ENCODE measurements at regions not wholly inside any gene's neighbourhood (a gene's known extent, or its start where the extent isn't known, plus 50 kb on each side); places are given as distances from the start of the nearest gene placed in this dataset.

- H3K27me3 ChIP-seq (ENCODE audit: control insufficient read depth, insufficient read depth, low read length) = no peaks in the 10 kb centered on the region
- no peak for ATAC-seq (ENCODE audit: low read depth in 2 of 2)
- Mint-ChIP-seq H3K27ac (no peak overlapping the region), H3K4me1 (no peaks in the 10 kb centered on the region), H3K27me3 (no peaks in the 10 kb centered on the region), H3K36me3 (no peaks in the 10 kb centered on the region), H3K4me3 (no peak overlapping the region), H3K9me3 (peaks cover 0 to 16% (median 6%) of the 10 kb centered on the region in 7 donors)
- H3K4me1 ChIP-seq (ENCODE audit: control insufficient read depth, insufficient read depth, low read length, poor library complexity, severe bottlenecking) = no peaks in the 10 kb centered on the region
- no peak overlapping the region for H3K4me3 ChIP-seq (ENCODE audit: low read depth, low read length)
- no peaks in the 10 kb centered on the region for H3K36me3 ChIP-seq (ENCODE audit: control insufficient read depth, insufficient read depth, low read length)
- no peaks in the 10 kb centered on the region for H3K9me3 ChIP-seq (ENCODE audit: control insufficient read depth in 2 of 2, low read length in 2 of 2)
- no peak for DNase-seq
- no peak overlapping the region for H3K27ac ChIP-seq (ENCODE audit: insufficient read depth, low read length, poor library complexity, severe bottlenecking)
These were observed 160.3 kb downstream of the TLR4 start for GRCh38 chr9:117864385-117865057.

- ATAC-seq (ENCODE audit: low read depth in 2 of 2) = no peak
- Histone ChIP-seq H3K27me3 (ENCODE audit: control insufficient read depth, insufficient read depth, low read length) (no peaks in the 10 kb centered on the region), H3K4me1 (ENCODE audit: control insufficient read depth, insufficient read depth, low read length, poor library complexity, severe bottlenecking) (no peaks in the 10 kb centered on the region), H3K27ac (ENCODE audit: insufficient read depth, low read length, poor library complexity, severe bottlenecking) (no peak overlapping the region), H3K4me3 (ENCODE audit: low read depth, low read length) (no peak overlapping the region), H3K9me3 (ENCODE audit: control insufficient read depth in 2 of 2, low read length in 2 of 2) (no peaks in the 10 kb centered on the region), H3K36me3 (ENCODE audit: control insufficient read depth, insufficient read depth, low read length) (no peaks in the 10 kb centered on the region)
- DNase-seq = no peak
- Mint-ChIP-seq H3K9me3 (peaks cover 0 to 10% (median 8%) of the 10 kb centered on the region in 7 donors), H3K27me3 (no peaks in the 10 kb centered on the region), H3K4me1 (no peaks in the 10 kb centered on the region), H3K36me3 (no peaks in the 10 kb centered on the region), H3K4me3 (no peak overlapping the region), H3K27ac (peak overlapping the region in 1 of 3 donors; percentile 45)
These were observed 164.4 kb downstream of the TLR4 start for GRCh38 chr9:117868594-117868993.

GRCh38 chr9:117869287-117869686 lies 165.1 kb downstream of the TLR4 start:
- Mint-ChIP-seq H3K9me3 (peaks cover 0 to 10% (median 6%) of the 10 kb centered on the region in 7 donors), H3K4me3 (no peak overlapping the region), H3K27ac (no peak overlapping the region), H3K27me3 (no peaks in the 10 kb centered on the region), H3K4me1 (no peaks in the 10 kb centered on the region), H3K36me3 (no peaks in the 10 kb centered on the region)
- Histone ChIP-seq H3K9me3 (ENCODE audit: control insufficient read depth in 2 of 2, low read length in 2 of 2) (no peaks in the 10 kb centered on the region), H3K36me3 (ENCODE audit: control insufficient read depth, insufficient read depth, low read length) (no peaks in the 10 kb centered on the region), H3K27ac (ENCODE audit: insufficient read depth, low read length, poor library complexity, severe bottlenecking) (no peak overlapping the region), H3K27me3 (ENCODE audit: control insufficient read depth, insufficient read depth, low read length) (no peaks in the 10 kb centered on the region), H3K4me3 (ENCODE audit: low read depth, low read length) (no peak overlapping the region), H3K4me1 (ENCODE audit: control insufficient read depth, insufficient read depth, low read length, poor library complexity, severe bottlenecking) (no peaks in the 10 kb centered on the region)
- no peak for DNase-seq
- ATAC-seq (ENCODE audit: low read depth in 2 of 2) = no peak

GRCh38 chr9:117869712-117870111 lies 165.5 kb downstream of the TLR4 start:
- Mint-ChIP-seq H3K4me1 (no peaks in the 10 kb centered on the region), H3K27ac (peak overlapping the region in 1 of 3 donors; percentile 32)
- no peaks in the 10 kb centered on the region for H3K27me3 ChIP-seq (ENCODE audit: control insufficient read depth, insufficient read depth, low read length)

GRCh38 chr9:117873664-117874063 lies 169.5 kb downstream of the TLR4 start:
- Histone ChIP-seq H3K4me1 (ENCODE audit: control insufficient read depth, insufficient read depth, low read length, poor library complexity, severe bottlenecking) (no peaks in the 10 kb centered on the region), H3K9me3 (ENCODE audit: control insufficient read depth in 2 of 2, low read length in 2 of 2) (no peaks in the 10 kb centered on the region), H3K36me3 (ENCODE audit: control insufficient read depth, insufficient read depth, low read length) (no peaks in the 10 kb centered on the region), H3K27ac (ENCODE audit: insufficient read depth, low read length, poor library complexity, severe bottlenecking) (no peak overlapping the region), H3K27me3 (ENCODE audit: control insufficient read depth, insufficient read depth, low read length) (no peaks in the 10 kb centered on the region), H3K4me3 (ENCODE audit: low read depth, low read length) (no peak overlapping the region)
- Mint-ChIP-seq H3K4me1 (no peaks in the 10 kb centered on the region), H3K27me3 (no peaks in the 10 kb centered on the region), H3K27ac (no peak overlapping the region), H3K36me3 (no peaks in the 10 kb centered on the region), H3K4me3 (no peak overlapping the region), H3K9me3 (peaks cover 0 to 5% (median 2%) of the 10 kb centered on the region in 7 donors)
- DNase-seq = no peak
- no peak for ATAC-seq (ENCODE audit: low read depth in 2 of 2)

More at GRCh38 chr9:117869712-117870111, 165.5 kb downstream of the TLR4 start:
- Histone ChIP-seq H3K4me3 (ENCODE audit: low read depth, low read length) (no peak overlapping the region), H3K27ac (ENCODE audit: insufficient read depth, low read length, poor library complexity, severe bottlenecking) (no peak overlapping the region), H3K9me3 (ENCODE audit: control insufficient read depth in 2 of 2, low read length in 2 of 2) (no peaks in the 10 kb centered on the region), H3K4me1 (ENCODE audit: control insufficient read depth, insufficient read depth, low read length, poor library complexity, severe bottlenecking) (no peaks in the 10 kb centered on the region), H3K36me3 (ENCODE audit: control insufficient read depth, insufficient read depth, low read length) (no peaks in the 10 kb centered on the region)
- H3K9me3 Mint-ChIP-seq = peaks cover 0 to 10% (median 3%) of the 10 kb centered on the region in 7 donors
- no peaks in the 10 kb centered on the region for H3K36me3 Mint-ChIP-seq
- DNase-seq (no peak), ATAC-seq (ENCODE audit: low read depth in 2 of 2) (no peak)
- no peaks in the 10 kb centered on the region for H3K27me3 Mint-ChIP-seq
- no peak overlapping the region for H3K4me3 Mint-ChIP-seq

- no peak overlapping the region for H3K4me3 ChIP-seq (ENCODE audit: low read depth, low read length)
- no peak for ATAC-seq (ENCODE audit: low read depth in 2 of 2)
- no peaks in the 10 kb centered on the region for H3K27me3 ChIP-seq (ENCODE audit: control insufficient read depth, insufficient read depth, low read length)
- no peaks in the 10 kb centered on the region for H3K36me3 ChIP-seq (ENCODE audit: control insufficient read depth, insufficient read depth, low read length)
- no peaks in the 10 kb centered on the region for H3K36me3 Mint-ChIP-seq
- peaks cover 0 to 8% (median 1%) of the 10 kb centered on the region in 7 donors for H3K9me3 Mint-ChIP-seq
- no peaks in the 10 kb centered on the region for H3K27me3 Mint-ChIP-seq
- no peak for DNase-seq
- H3K4me1 ChIP-seq (ENCODE audit: control insufficient read depth, insufficient read depth, low read length, poor library complexity, severe bottlenecking) = no peaks in the 10 kb centered on the region
- no peak overlapping the region for H3K27ac Mint-ChIP-seq
- no peak overlapping the region for H3K4me3 Mint-ChIP-seq
- H3K9me3 ChIP-seq (ENCODE audit: control insufficient read depth in 2 of 2, low read length in 2 of 2) = no peaks in the 10 kb centered on the region
- no peaks in the 10 kb centered on the region for H3K4me1 Mint-ChIP-seq
- no peak overlapping the region for H3K27ac ChIP-seq (ENCODE audit: insufficient read depth, low read length, poor library complexity, severe bottlenecking)
These were observed 171.7 kb downstream of the TLR4 start for GRCh38 chr9:117875886-117876285.

- Mint-ChIP-seq H3K27me3 (no peaks in the 10 kb centered on the region), H3K27ac (no peak overlapping the region), H3K36me3 (no peaks in the 10 kb centered on the region), H3K9me3 (peaks cover 0 to 12% (median 2%) of the 10 kb centered on the region in 7 donors), H3K4me1 (no peaks in the 10 kb centered on the region), H3K4me3 (no peak overlapping the region)
- Histone ChIP-seq H3K27ac (ENCODE audit: insufficient read depth, low read length, poor library complexity, severe bottlenecking) (no peak overlapping the region), H3K36me3 (ENCODE audit: control insufficient read depth, insufficient read depth, low read length) (no peaks in the 10 kb centered on the region), H3K27me3 (ENCODE audit: control insufficient read depth, insufficient read depth, low read length) (no peaks in the 10 kb centered on the region), H3K9me3 (ENCODE audit: control insufficient read depth in 2 of 2, low read length in 2 of 2) (no peaks in the 10 kb centered on the region), H3K4me1 (ENCODE audit: control insufficient read depth, insufficient read depth, low read length, poor library complexity, severe bottlenecking) (no peaks in the 10 kb centered on the region), H3K4me3 (ENCODE audit: low read depth, low read length) (no peak overlapping the region)
- DNase-seq = no peak
- ATAC-seq (ENCODE audit: low read depth in 2 of 2) = no peak
These were observed 178.0 kb downstream of the TLR4 start for GRCh38 chr9:117882171-117882570.

GRCh38 chr9:117886616-117887015 lies 182.4 kb downstream of the TLR4 start:
- no peaks in the 10 kb centered on the region for H3K27me3 Mint-ChIP-seq
- Histone ChIP-seq H3K27ac (ENCODE audit: insufficient read depth, low read length, poor library complexity, severe bottlenecking) (no peak overlapping the region), H3K36me3 (ENCODE audit: control insufficient read depth, insufficient read depth, low read length) (no peaks in the 10 kb centered on the region), H3K4me1 (ENCODE audit: control insufficient read depth, insufficient read depth, low read length, poor library complexity, severe bottlenecking) (no peaks in the 10 kb centered on the region), H3K4me3 (ENCODE audit: low read depth, low read length) (no peak overlapping the region), H3K27me3 (ENCODE audit: control insufficient read depth, insufficient read depth, low read length) (no peaks in the 10 kb centered on the region), H3K9me3 (ENCODE audit: control insufficient read depth in 2 of 2, low read length in 2 of 2) (no peaks in the 10 kb centered on the region)
- ATAC-seq (ENCODE audit: low read depth in 2 of 2) (no peak), DNase-seq (no peak)
- H3K36me3 Mint-ChIP-seq = no peaks in the 10 kb centered on the region
- no peak overlapping the region for H3K27ac Mint-ChIP-seq
- H3K4me1 Mint-ChIP-seq = no peaks in the 10 kb centered on the region
- no peak overlapping the region for H3K4me3 Mint-ChIP-seq
- H3K9me3 Mint-ChIP-seq = peaks cover 0 to 9% (median 2%) of the 10 kb centered on the region in 7 donors
